ENCODE measurements at regions not wholly inside any gene's neighbourhood (a gene's known extent, or its start where the extent isn't known, plus 50 kb on each side); places are given as distances from the start of the nearest gene placed in this dataset.
"Not testable (repeated sequence)": the region's sequence is repeated elsewhere in the genome, so short reads cannot be mapped to it uniquely, and the experiment has no call there.

GRCh38 chr2:144636860-144637259 lies 116.9 kb upstream of the ZEB2 start:
- TF ChIP-seq CTCF, POLR2AphosphoS5 (IDR thresholded peaks at IDR 0.05): not testable (repeated sequence)

All from suprapubic skin (tissue), 3 donors.